ENCODE measurements at regions not wholly inside any gene's neighbourhood (a gene's known extent, or its start where the extent isn't known, plus 50 kb on each side); places are given as distances from the start of the nearest gene placed in this dataset.

GRCh38 chr2:146850746-146851145 is 994.1 kb upstream of the ACVR2A start:
- TF ChIP-seq CTCF (IDR thresholded peaks at IDR 0.05; ENCODE audit: insufficient read depth, low read depth, low read length) (no peak), EZH2 (IDR thresholded peaks at IDR 0.05; ENCODE audit: insufficient read depth, low read length) (no peak)

Measured in astrocyte (in vitro differentiated cells and primary cell).